ENCODE measurements at regions not wholly inside any gene's neighbourhood (a gene's known extent, or its start where the extent isn't known, plus 50 kb on each side); places are given as distances from the start of the nearest gene placed in this dataset.
A peak's percentile ranks its signal among the peaks of the same experiment; 100 is the strongest.

- H3K4me3 ChIP-seq (ENCODE audit: low read depth, low read length), result no peak overlapping the region
- no peak for DNase-seq (ENCODE audit: low read depth)
- TF ChIP-seq CTCF (IDR thresholded peaks at IDR 0.05; ENCODE audit: insufficient read depth, low read depth, low read length, missing control alignments), result no peak
These were observed 208.6 kb upstream of the PFN2 start for GRCh38 chr3:150179330-150179729.

- H3K4me3 ChIP-seq (ENCODE audit: low read depth, low read length), result no peak overlapping the region
- DNase-seq (ENCODE audit: low read depth), result no peak
- TF ChIP-seq CTCF (IDR thresholded peaks at IDR 0.05; ENCODE audit: insufficient read depth, low read depth, low read length, missing control alignments), result no peak
These were observed 207.1 kb upstream of the PFN2 start for GRCh38 chr3:150177673-150178381.

GRCh38 chr3:150174179-150174578, 203.5 kb upstream of the PFN2 start:
- DNase-seq (ENCODE audit: low read depth), result peak; percentile 10
- no peak for TF ChIP-seq CTCF (IDR thresholded peaks at IDR 0.05; ENCODE audit: insufficient read depth, low read depth, low read length, missing control alignments)
- H3K4me3 ChIP-seq (ENCODE audit: low read depth, low read length), result no peak overlapping the region

- no peak for DNase-seq (ENCODE audit: low read depth)
- no peak overlapping the region for H3K4me3 ChIP-seq (ENCODE audit: low read depth, low read length)
- no peak for TF ChIP-seq CTCF (IDR thresholded peaks at IDR 0.05; ENCODE audit: insufficient read depth, low read depth, low read length, missing control alignments)
These were observed 201.7 kb upstream of the PFN2 start for GRCh38 chr3:150172356-150172755.

- TF ChIP-seq CTCF (IDR thresholded peaks at IDR 0.05; ENCODE audit: insufficient read depth, low read depth, low read length, missing control alignments), result no peak
- no peak overlapping the region for H3K4me3 ChIP-seq (ENCODE audit: low read depth, low read length)
- DNase-seq (ENCODE audit: low read depth), result no peak
These were observed 200.3 kb upstream of the PFN2 start for GRCh38 chr3:150170852-150171520.

GRCh38 chr3:150169330-150169940, 198.7 kb upstream of the PFN2 start:
- no peak for DNase-seq (ENCODE audit: low read depth)
- H3K4me3 ChIP-seq (ENCODE audit: low read depth, low read length), result no peak overlapping the region
- no peak for TF ChIP-seq CTCF (IDR thresholded peaks at IDR 0.05; ENCODE audit: insufficient read depth, low read depth, low read length, missing control alignments)

All from GM12865 (cell line).